ENCODE measurements at regions not wholly inside any gene's neighbourhood (a gene's known extent, or its start where the extent isn't known, plus 50 kb on each side); places are given as distances from the start of the nearest gene placed in this dataset.

DNA sequence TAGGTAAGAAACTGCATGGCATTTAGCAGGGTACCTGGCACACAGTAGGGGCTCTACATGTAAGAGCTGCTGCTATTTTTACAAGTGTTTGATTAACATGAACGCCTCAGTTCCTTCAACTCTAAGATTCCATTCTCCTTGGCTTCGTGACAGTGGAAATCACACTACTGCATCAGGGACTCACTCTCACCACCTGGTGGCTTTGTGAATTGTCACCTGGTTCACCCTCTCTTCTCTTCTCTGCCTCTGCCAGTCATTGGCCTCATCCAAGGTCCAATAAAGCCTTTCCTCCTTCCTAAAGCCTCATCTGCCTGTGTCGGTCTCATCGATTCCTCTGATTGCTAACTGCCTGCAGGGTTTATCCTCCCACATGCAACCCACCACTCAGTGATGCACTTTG is 476.4 kb downstream of the VRK1 start:
- DNase-seq: no peak

DNA sequence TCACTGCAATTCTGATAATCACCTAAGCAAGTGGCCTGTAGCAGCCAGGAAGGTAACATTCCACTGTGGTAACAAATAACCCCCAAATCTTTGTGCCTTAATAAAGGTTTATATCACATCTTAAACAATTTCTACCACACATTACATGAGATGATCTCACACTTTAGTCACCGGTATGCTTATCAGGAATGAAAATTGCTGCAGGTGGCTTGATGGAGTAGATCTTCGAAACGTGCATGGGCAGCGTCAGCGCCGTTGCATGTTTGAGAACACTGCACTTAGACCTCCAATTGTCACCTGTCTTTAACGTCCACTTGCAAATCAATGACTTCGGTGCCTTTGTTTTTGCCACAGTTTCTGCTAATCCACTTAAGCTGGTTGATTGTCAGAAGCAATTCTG is 477.4 kb downstream of the VRK1 start:
- no peak for DNase-seq

DNA sequence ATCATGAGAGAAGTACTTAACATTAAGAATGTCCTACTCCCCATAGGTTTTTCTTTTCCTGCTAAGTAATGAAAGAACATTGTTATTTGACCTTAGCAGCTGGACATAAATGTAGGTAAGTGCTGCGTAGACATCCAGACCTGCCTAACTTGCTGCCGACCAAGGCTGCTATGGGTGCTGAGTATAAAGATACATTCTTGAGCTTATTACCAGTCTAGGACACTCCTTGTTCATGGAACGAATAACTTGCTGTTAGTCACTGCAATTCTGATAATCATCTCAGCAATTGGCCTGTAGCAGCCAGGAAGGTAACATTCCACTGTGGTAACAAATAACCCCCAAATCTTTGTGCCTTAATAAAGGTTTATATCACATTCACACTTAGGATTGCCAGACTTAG is 478.1 kb downstream of the VRK1 start:
- DNase-seq: no peak

DNA sequence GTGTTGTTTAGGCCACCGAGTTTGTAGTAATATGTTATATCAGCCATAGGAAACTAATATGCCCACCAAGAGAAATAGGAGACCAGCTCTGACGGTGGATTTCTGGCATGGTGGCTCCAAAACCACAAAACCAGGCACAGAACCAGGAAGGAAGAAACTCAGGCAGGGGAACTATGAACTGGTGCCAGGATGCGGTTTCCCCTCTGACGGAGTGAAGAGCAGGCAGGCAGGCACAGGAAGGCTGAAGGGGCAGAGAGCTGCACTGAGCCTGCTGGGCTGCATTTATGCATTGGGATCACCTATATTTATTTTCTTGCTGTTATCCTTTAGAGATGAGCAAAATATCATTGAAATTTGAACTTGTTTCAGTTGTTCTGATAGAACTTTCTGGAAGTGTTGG is 479.4 kb downstream of the VRK1 start:
- DNase-seq: no peak

DNA sequence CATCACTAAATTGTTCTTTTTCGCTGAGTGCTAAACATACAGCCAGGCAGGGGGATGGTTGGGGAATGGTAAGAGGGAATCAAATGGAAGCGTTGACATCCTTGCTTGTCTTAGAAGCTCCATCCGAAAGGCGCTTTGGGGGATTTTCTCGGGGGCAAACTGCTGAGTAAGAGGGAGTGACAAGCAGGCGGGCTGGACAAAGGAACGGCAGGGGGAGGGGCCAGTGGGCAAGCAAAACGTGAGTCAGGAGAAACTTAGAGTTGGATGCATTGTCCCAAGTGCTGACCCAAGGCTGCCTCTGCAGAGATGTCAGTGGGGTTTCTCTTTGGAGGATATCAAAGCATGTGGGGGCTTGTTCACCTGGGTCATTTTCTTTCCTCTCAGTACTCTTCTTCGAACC is 480.5 kb downstream of the VRK1 start:
- no peak for DNase-seq

DNA sequence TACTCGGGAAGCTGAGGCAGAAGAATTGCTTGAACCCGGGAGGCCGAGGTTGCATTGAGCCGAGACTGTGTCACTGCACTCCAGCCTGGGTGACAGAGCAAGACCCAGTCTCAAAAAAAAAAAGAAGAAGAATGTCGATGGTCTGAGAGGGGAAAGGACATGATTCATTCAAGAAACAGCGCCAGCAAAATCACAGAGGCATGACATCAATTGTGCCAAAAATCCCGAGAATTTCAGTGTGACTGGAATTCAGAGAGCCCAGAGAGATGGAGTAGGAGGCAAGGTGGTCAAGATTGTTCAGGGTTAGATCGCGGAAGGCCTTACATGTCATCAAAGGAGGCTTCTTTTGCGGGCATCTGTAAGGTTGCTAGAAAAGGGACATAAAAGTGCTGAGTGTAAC is 483.3 kb downstream of the VRK1 start:
- DNase-seq: no peak

DNA sequence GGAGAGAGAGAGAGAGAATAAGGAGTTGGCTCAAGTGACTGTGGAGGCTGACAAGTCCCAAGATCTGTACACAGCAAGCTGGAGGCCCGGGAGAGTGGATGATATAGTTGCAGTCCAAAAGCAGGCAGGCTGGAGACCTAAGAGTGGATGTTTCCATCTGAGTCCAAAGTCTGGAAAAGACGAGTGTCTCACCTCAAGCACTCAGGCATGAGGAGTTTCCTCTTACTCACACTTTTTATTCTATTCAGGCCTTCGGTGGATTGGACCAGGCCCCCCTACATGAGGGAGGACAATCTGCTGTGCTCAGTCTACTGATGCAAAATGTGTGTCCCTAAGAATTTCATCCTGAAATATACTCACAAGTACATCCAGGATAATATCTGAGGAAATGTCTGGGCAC is 484.6 kb downstream of the VRK1 start:
- no peak for DNase-seq

DNA sequence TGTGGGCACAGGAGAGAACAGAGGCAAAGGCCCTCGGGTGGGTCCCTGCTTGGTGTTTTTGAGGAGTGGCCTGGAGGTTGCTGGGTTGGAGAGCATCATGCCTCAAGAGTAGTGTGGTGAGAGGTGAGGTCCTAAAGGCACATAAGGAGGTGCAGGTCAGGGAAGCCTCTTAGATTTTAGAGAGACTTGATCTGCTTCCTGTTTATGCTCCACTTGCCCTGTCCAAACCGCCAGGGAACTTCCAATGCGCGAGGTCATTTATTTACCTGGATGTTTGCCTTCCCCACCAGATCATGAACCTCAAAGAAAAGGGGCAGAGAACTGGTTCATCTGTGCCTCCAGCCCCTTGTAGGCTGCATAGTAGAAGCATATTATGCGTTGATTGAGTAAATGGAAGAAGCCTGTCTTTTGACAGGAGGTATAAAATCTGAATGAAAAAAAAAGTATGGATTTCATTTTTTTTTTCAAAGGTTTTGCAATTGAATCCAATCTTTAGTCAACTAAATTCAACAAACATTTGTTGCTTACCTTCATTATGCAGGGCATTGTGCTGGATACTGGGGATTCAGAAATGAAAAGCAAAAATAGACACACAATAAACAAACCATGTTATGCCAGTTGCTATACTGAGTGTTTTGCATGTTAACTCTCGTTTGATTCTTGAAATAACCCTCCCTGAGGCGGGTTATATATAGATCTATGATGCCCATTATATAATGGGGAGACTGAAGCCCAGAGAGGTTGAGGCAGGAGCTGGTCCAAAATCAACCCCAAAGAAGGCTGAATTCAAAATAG is 485.2 kb downstream of the VRK1 start:
- no peak for DNase-seq

DNA sequence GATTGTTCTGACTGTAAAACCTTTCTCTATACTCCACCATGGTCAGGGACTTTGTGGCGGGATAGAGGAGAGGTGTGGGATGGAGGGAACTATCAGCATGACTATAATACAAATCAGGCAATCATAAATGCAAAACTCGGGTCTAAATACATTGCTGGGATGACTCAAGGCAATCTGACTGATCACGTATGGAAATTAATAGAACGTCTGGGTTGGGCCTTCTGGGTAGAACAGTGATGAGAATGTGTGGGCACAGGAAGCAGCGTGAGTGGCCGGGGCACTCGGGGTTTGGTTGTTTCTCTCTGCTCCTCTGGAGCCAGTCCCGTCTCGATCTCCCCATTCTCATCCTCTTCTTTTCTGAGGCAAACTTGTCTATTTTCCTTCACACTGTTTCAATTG is 485.8 kb downstream of the VRK1 start:
- DNase-seq: no peak

DNA sequence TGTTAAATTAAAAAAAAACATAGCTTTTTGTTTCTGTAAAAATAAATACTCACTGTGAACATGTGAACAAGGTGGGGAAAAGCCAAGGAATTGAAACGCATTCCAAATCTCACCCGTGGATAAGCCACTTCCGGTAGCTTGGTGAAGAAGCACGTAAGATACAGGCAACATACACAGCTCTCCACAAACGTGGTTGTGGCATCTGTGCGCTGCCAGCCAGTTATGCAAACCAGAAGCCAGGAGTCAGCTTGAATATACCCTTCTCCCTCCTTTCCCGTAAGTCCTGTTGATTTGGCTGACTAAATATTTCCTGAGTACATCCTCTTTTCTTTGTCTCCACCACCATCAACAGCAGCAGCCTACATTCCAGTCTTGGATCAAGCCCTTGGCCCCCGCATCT is 486.2 kb downstream of the VRK1 start:
- no peak for DNase-seq

DNA sequence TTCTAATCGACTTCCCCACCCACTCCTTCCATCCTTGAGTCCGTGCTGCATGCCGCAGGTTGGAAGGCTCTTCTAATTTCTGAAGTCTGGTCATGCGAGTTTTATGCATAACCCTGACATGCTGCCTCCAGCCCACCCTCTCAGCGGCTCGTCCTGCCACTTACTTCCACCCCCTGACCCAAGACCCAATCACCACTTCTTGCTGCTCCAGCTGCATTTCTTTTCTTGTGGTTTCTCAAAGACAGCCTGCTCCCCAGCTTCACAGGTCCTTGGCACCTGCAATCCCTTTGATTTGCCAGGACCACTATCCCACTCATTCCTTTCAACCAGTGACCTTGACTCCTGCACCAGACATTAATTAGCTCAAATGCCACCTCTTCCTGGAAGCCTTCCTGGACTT is 486.7 kb downstream of the VRK1 start:
- no peak for DNase-seq

DNA sequence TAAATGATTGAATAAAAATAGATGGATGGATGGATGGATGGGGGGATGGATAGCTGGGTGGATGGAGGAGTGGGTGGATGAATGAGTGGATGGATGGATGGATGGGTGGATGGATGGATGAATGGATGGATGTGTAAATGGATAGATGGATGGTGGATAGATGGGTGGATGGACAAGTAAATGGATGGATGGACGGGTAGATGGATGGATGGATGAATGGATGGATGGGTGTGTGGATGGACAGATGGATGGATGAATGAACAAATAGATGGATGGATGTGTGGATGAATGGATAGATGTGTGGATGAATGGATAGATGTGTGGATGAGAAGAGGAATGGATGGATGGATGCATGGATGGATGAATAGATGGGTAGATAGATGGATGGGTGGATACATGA is 490.8 kb downstream of the VRK1 start:
- DNase-seq: no peak

DNA sequence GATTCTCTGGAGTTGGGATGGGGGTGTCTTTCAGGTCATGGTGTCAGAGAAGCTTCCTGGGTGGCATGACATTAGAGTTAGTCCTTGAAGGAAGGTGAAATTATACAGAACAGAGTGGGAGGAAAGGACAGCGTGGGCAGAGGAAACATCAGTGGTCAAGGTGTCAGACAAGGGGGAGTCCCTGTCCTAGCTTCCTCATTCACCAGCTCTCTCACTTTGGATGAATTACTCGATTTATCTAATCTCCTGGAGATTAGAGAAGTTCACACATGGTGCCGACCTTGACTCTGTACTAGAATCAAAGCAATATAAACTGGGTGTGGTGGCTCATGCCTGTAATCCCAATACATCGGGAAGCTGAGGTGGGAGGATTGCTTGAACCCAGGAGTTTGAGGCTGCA is 492.9 kb downstream of the VRK1 start:
- DNase-seq: no peak

DNA sequence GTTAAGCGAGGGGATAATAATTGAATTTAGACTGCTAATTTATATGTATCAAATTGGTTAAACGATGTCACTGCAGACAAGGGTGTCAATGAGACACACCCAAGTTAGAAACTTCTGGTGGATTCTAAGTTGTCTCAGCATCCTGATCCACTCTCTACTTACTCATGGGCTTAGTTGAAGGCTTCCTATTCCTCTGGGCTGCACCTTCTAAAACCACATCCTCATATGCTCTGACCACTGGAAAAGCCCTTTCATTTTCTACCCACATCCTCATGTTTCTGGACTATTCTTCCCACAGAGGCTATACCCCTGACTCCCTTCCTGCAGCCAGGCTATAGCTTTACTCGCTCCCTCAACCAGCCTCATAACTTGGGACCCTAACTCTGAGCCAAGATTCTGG is 493.8 kb downstream of the VRK1 start:
- no peak for DNase-seq

DNA sequence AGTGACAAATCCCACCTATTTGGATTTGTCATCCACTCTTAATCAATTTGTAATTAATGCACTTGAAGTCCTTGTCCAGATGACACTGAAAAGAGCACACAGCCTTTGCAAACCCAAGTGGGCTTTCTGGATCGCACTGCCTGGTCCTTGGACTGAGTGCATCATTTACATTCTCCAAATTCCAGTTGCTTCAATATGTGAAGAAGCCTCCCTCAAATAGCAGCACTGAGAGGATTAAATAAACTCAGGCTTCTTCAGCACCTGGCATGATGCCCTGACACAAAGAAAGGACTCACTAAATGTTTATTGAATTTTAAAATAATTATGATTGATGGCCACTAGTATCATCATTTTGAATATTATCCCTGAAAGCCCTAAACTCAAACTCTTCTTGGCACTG is 496.5 kb downstream of the VRK1 start:
- no peak for DNase-seq

DNA sequence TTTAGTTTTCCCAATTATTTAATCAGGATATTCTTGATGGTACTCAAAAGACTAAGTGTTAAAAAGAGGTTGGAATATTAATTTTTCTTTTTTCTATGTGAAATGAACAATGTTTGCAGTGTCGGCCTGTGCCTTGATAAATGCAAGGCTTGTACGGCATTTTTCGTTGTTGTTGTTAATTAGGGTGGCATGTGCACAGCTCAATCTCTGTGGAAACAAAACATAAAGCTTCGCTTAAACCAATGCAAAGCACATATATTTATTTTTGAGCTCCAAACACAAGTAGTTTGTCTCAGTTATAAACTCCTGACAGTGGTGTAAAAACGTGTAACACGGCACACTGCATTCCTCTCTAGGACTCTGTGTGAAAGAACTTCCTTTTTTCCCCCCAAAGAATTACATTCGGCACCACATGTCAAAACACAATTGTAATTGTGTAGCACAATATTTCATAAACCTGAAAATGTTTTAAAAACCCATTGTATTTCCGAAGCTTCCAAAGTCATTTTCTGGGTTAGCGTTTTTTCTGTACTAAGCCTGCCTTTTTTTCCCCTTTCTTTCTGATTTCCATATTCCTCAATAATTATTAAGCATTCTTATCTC is 498.0 kb downstream of the VRK1 start:
- DNase-seq: no peak

DNA sequence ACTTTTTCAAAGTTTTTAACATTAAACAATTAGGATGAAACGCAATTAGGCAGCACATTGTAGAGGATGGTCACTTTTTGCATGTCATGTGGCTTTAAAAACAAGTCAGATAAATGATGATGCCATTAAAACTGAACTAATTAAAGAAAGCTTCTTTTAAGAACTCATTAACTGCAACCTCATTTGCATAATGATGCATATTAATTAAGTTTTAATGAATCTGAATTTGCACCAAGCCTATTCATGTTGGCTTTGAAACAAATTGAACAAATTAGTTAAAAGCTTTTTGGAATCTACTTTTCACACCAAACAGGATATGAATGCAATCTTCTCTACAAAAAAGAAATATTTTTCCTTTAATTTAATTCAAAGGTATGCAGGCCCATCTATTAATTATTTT is 499.0 kb downstream of the VRK1 start:
- no peak for DNase-seq

DNA sequence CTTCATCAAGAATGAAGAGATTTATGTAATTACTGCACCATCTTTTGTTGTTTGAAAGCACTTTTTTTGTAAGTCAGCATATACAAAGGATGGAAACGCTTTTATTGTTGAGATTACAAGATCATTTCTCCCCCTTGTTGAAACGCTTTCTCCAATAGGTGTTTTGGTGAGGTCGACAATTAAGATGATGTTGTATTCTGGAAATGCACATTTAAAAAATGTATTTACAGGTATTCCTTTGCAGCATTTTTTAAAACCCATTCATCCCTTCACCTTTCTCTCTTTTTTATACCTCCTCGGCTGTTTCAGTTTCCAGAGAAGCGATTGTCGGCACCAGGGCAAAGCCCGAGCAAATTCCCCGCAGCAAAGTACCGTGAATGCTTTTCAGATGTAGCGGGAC is 499.9 kb downstream of the VRK1 start:
- no peak for DNase-seq

DNA sequence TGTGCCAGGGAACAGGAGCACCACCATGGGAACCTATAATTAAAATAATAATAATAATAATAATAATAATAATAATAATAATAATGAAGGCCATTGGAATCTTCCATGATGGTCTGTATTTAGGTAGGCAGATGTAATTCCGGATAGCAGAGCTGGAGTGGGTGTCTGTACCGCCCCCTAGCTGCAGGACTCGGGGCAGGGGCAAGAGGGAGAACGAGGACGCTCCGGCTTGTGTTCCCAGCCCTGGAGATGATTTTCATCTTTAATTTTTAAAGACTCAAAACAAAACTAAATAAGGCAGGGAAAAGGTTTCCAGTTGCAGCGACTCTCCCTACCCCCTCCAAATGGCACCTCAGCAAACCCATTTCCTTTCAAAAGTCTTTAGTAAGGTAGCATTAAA is 501.1 kb downstream of the VRK1 start:
- DNase-seq: peak; percentile 28

DNA sequence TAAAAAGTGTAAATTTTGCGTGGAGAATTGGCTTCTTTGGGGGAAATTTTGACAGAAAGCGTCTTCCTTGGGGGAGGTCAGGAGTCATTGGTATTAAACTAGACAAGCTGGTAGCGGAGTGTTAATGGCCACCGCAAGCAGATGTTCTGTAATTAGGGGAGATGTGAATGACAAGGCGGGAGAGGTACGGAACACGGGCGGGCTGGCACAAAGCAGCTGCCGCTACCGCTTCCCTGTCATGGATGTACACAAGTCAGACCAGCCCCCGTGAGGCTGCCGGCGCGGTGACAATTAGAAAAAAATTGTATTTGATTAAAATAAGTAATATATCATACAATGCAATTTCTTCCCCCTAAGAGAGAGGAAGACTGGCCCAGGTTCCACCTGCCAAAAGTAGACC is 501.6 kb downstream of the VRK1 start:
- DNase-seq: peak; percentile 68

DNA sequence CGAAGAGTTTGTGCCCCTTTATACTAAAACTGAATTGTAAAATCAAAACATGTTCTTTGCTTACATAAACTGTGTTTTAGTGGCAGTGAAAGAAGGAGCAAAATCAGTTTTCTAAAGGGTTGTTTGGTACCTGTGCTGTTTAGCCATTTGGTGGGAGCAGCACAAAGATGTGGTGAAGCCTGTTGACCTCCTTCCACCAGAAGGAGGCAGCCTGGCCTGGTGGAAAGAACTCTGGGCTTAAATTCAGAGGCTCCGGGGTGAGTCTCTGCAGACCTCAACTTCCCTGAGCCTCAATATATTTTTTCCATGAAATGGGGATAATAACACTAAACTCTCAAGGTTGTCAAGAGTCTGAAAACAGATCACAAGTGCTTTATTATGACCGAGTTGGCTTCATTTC is 502.5 kb downstream of the VRK1 start:
- no peak for DNase-seq

DNA sequence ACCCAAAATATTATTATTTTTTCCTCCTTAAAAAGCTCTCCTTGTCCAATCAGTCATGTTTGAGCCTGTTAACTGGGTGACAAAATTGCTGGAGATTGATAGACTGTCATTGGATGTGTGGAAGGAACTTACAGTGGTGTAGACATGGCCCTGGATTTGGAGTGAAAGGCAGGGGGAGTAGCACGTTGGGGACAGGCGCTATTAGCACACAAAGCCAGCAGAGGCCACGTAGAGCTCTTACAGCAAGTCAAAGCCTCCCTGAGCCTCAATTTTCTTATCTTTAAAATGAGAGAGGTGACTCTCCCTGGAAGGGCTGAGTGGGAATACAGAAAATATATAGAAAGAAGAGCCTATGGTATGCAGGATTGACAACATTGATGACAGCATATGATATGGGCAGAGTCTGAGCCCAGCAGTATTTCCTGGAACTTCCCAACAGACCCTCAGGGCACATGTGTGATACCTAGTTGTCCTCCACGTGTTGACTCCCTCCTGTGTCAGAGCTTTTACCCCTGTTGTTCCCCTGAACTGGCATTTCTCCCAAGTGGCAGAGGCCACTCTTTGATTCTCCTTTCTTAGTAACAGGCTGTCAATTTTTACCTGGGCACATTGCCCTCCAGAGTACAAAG is 504.9 kb downstream of the VRK1 start:
- DNase-seq: no peak

DNA sequence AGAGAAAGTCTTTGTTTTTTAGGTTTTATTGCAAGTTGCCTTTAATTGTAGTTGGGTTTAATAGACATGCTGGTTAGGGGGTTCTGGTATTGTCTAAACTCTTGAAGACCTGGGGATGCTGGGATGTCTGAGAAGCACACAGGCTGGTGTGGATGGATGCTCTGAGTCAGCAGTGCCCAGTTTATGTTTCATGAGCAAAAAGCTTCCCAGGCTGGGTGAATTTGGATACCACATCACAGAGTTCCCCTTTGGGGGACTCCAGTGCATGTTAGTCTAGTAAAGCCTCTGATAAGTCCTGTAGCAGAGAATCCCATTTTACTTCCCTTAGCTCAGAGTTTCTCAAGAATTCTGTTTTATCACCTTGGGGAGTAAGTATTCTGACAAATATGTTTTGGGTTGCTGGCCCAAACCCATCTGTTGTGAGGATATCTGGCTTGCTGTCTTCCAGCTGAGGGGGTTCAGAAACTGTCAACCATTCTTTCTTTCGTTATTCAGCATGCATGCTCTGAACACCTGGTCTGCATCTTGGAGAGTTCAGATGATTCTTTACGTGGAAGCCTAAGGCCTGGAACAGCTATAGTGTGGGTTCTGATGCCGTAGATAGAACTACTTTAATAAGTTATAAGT is 509.1 kb downstream of the VRK1 start:
- DNase-seq: no peak

DNA sequence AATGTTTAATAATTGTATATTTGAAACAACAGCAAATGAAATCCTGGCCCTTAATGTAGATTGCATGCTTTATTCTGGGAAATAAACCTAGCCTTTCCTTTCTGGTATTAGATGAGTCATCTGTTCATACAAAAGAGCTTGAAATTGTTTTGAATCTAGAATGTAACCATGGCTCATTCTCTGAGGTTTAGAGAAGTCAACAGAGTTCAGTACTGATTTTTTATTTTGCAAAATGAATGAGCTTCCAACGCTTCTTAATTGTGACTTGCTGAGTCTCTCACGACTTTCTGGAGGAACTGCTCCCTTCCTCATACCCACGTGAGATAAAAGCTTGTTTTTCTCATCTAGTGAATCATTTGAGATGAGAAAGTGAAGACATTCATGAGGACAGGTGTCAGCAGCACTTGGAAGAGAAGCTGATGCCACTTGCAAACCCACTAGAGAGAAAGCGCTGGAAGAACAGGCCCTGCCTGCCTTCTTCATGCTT is 509.6 kb downstream of the VRK1 start:
- no peak for DNase-seq
